ENCODE measurements at regions not wholly inside any gene's neighbourhood (a gene's known extent, or its start where the extent isn't known, plus 50 kb on each side); places are given as distances from the start of the nearest gene placed in this dataset.

GRCh38 chr13:50732712-50733111 is 110.8 kb downstream of the DLEU7 start:
- TF ChIP-seq EZH2 (IDR thresholded peaks at IDR 0.05; ENCODE audit: insufficient read depth, poor library complexity, severe bottlenecking) = no peak
- TF ChIP-seq EZH2phosphoT487 (IDR thresholded peaks at IDR 0.05; ENCODE audit: insufficient read depth, low read depth) = no peak

All from GM23248 (cell line).